ENCODE measurements at regions not wholly inside any gene's neighbourhood (a gene's known extent, or its start where the extent isn't known, plus 50 kb on each side); places are given as distances from the start of the nearest gene placed in this dataset.
"Not testable (repeated sequence)": the region's sequence is repeated elsewhere in the genome, so short reads cannot be mapped to it uniquely, and the experiment has no call there.

DNA sequence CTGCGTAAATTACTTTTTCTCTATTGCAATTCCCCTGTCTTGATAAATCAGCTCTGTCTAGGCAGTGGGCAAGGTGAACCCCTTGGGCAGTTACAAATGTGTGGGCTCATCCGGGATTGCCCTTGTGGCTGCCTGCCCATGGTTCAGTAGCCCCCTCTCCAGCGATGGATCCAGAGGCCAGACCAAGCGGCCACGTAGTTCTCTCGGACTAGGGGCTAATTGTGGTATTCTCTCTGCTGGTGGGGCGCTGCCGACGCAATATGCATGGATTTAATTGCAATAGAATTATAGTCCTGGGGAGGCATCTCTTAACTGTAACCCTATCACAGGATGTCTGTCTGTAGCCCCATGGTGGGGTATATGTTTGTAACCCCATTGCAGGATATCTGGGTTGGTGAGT lies 64.3 kb upstream of the UNC93A start:
- peak; percentile 12 for DNase-seq (ENCODE audit: low spot score)
- intact Hi-C loops (cut with DNase I): loop anchor here (10.0 kb wide), 1 partner anchor 58 kb away; no protein-coding TSS in a partner anchor

DNA sequence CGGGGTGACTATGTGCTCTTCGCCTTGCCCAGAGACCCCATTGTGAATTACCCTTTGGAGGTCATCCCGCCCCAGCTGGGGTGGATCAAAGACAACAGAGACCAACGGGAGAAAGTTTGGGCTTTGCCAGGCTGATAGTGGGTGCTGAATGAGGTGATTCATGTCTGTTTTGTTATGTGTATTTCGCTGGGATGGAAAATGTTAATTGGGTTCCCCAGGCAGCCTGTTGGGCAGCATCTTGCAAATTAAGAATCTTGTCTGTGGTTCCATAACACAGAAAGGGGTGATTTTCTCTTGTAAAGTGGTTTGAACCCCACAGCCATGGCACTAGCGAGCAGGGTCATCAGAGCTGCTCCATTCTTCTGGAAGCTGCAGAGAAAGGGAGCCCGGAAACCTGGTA lies 63.1 kb upstream of the UNC93A start:
- intact Hi-C loops (cut with DNase I): loop anchor here (10.0 kb wide), 1 partner anchor 57 kb away; no protein-coding TSS in a partner anchor
- peak; percentile 12 for DNase-seq (ENCODE audit: low spot score)

DNA sequence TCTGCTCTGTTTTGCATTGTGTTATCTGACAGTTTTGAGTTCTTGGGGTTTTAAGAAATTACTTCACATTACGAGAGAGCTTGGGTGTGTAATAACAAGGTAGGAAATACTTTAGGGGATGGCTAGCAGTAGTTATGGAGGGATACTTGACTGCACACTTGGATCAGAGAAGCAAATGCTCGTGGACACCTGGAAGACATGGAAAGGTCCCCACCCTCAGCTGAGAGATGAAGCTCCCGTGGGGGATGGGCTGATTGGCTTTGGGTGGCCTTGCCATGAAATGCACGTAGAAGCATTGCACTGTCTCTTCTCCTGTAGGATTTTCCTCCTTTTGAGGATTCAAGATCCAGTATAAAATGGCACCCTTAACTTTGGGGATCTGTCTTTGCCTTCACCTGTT lies 61.5 kb upstream of the UNC93A start:
- intact Hi-C loops (cut with DNase I): loop anchor here (10.0 kb wide), 1 partner anchor 55 kb away; no protein-coding TSS in a partner anchor

DNA sequence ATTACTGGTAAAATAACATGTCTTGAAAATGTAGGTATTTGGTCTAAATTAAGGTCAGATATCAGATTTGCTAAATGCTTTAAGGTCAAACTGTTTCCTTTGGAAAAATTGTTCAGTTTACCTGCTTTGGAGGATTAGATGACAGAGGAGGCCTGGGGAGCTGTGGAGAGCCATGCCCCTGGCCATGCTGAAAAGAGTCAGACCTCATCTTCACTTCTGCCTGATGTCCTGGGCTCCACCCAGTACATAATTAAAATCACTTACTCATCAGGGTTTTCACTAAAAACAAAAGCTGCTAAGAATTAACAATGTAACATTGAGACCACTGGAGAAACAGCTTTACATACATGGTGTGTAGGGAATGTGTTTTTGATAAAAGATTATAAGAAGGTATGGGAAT lies 60.8 kb upstream of the UNC93A start:
- intact Hi-C loops (cut with DNase I): no loop called here
- no peak for DNase-seq (ENCODE audit: low spot score)

More for the DNA sequence above, 61.5 kb upstream of the UNC93A start:
- no peak for DNase-seq (ENCODE audit: low spot score)

DNA sequence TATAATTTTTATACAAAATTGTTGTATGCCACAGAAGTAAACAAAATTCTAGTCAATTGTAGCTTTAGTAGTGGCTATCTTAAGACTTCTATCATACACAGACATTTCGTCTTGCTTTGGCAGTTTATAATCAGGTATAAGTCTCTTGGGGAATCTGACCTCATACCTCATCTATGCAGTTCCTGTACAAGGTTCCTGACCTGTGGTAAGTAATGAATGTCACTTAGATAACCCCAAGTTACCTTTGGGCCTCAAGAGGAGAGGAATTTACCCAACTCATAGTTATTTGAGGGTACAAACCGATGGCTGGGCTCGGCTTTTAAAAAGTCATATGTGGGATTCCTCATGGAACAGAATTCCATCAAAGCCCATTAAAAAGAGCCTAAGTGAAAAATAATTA lies 58.8 kb upstream of the UNC93A start:
- DNase-seq (ENCODE audit: low spot score): no peak
- intact Hi-C loops (cut with DNase I): no loop called here

DNA sequence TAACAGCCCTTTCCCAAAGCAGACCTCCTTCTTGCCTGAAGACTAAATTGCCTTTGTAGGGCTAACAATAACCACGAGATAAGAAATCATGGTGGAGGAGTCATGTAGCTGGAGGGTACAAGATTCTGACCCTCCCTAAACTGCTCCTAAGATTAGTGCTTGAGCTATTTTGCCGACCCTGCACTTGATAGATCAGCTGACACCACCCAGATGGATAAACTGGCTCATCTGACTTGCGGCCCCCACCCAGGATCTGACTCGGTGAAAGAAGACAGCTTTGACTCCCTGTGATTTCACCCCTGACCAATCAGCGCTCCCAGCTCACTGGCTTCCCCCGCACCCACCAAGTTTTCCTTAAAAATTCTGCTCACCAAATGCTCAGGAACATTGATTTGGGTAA lies 57.6 kb upstream of the UNC93A start:
- DNase-seq (ENCODE audit: low spot score): no peak
- intact Hi-C loops (cut with DNase I): no loop called here

DNA sequence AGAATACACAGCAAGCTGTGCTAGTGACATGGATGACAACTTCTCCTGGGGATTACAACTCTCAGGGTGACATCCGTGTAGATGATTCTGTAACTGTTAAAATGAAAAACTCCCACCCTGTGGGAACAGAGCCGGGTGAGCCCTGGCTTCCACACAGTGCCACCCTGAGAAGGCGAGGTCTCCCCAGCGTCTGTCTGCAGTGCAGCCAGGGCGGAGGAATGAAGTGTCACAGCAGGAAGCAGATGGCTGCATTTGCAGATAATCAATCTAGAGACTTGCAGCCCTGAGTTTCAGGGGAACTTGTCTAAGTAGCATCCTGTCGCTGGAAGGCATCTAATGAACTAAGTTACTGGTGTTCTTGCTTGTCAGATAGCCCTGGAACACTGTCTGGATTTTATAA lies 56.5 kb upstream of the UNC93A start:
- intact Hi-C loops (cut with DNase I); DNase-seq (ENCODE audit: low spot score): not testable (repeated sequence)

DNA sequence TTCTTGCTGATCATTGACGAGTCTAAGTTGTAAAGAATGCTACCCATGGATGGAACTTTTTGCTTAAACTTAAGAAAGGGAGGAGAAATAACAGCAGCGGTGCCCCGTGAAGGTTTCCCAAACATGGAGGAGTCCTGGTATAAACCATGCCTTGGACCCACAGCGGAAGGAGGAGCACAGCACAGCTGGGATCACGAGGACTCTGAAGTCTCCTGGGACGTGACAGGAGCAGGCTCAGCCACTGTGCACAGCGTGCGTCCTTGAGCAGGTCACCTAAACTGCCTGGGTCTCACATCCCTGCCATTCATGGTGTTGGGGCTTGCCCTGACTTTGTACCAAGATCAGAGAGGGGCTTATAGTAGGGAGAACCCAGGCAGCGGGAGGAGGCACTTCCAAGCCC lies 56.1 kb upstream of the UNC93A start:
- intact Hi-C loops (cut with DNase I): no loop called here
- DNase-seq (ENCODE audit: low spot score): no peak

DNA sequence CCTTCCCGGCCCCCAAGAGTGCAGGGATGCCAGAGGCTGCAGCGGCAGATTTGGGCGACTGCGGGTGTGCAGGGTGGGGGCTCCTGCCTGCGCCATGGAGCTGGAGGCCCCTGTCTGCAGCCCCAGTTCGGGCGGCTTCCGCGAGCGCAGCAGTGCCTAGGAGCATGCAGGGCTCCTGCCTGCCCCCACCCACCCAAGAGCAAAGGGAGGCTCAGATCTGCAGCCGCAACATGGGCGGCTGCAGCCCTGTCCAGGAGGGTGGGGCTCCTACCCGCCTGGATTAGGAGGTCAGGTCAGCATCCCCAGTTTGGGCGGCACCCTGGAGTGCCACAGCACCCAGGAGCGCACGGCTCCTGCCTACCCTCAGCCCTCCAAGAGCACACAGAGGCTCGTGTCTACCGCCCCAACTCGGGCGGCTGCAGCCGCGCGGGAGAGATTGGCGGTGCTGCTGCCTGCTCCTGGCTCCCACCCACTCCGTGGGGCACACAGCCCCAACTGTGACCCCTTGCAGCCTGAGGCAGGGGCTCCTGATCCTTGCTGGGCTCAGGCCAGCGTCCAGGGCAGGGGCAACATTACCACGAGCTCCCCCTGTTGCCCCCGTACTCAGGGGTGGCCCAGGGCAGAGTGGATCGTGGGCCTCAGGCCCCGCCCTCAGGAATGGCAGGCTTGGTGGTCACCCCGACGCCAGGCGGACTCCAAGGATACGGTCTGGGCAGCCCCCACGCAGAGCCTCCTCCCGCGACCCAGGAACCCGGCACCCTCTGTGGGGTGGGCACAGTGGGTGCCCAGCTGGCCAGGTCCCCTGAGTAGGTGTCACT lies 55.5 kb upstream of the UNC93A start:
- intact Hi-C loops (cut with DNase I): no loop called here
- no peak for DNase-seq (ENCODE audit: low spot score)

DNA sequence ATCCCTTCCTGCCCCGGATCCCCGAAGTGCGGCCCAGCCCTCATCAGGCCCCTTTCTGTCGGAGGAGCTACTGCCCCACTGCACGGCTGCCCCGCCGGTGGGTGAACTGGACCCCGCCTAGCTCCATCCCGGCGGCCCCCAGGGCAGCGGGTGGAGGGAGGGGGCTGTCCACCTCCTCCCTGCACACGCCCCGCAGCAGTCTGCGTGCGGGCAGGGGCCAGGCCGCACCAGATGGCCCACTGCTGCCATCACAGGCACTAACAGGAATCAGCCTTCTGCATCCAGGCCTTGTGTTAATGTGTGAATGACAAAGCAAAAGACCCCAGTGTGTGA lies 54.9 kb upstream of the UNC93A start:
- no peak for DNase-seq (ENCODE audit: low spot score)
- intact Hi-C loops (cut with DNase I): no loop called here

DNA sequence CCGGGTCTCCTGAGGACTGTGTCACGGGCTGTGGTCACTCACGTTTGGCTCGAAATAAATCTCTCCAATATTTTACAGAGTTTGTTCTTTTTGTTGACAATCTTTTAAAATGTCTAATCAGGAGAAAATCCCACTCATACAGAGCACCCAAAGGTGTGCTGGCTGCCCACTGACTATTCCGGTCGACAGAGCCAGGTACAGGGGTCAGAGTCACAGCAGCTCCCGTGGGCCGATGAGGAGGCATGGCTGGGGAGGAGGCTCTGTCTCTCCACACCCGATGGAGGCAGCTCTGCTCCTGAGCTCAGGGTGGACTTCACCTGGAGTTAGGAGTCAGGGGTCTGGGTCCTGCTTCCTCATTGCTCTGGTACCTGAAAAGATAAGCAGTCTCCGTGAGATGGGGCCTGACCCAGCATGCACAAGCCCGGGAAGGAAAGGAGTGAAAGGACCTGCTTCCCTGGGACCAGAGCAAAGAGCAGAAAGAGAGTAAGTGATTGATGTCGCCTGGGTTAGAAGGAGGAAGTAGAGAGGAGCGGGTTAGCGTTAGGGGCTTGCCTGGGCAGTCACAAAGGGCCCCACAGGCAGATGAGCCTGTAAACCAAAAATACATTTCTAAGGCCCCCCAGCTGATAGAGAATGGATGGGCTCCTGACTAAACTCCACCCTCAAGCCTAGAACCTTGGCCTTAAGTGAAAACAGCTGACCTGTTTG lies 53.5 kb upstream of the UNC93A start:
- DNase-seq (ENCODE audit: low spot score): no peak

DNA sequence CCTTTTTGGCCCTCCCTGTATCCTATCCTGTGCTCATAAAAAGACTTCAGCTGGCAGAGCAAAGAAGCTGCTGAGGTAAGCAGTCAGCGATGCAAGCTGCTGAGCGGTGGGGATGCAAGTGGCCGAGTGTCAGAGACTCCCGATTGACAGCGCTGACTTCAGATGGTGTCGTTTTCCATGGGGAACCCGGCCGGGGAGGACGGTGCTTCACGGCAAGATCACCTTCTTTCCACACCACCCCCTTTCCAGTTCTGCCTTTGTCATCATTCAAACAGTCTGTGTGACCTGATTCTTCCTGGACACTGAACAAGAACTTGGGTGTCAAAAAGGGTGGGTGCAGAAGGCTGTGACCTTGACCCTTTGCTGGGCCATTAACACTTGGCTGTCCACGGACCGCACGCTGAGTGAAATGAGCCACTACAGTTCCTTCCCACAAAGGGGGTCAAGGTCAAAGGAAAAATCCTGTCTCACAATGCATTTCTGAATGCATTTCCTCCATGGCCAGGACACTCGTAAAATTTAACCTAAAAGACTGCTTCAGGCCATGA lies 52.9 kb upstream of the UNC93A start:
- DNase-seq (ENCODE audit: low spot score): no peak
- intact Hi-C loops (cut with DNase I): no loop called here

More for the DNA sequence above, 53.5 kb upstream of the UNC93A start:
- intact Hi-C loops (cut with DNase I): no loop called here

DNA sequence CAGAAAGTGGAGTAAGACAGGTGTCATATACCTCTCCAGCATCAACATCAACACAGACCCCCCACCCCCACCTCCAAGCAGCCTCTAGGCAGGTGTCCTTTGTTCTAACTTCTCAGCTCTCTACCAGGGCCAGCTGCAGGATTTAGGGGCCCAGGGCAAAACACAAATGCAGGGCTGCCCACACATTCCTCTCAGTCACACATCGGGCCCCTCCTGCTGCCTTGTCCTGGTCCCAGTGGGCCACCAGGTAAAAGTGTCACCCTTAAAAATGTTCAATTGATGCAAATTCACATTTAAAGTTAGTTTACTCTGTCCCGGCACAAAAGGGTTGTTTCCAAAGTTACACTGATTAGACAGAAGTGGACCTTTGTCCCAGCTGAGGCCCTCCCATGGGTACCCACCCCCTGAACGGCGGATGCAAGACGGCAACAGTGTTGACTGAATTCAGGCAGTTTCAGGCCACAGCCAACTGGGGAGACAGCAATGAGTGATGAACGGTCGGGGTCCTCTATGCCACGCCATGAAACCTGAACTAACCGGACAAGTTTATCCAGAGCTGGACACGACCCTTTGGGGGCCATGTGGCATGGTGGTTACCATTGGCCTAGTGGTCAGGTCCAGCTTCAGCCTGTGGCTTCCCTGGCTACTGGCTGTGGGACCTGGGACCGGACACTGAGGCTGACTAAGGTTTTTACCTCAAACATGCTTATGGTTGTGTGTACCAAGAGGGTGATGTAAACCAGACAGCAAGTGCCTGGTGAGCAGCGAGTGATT lies 52.2 kb upstream of the UNC93A start:
- intact Hi-C loops (cut with DNase I): no loop called here
- DNase-seq (ENCODE audit: low spot score): no peak

DNA sequence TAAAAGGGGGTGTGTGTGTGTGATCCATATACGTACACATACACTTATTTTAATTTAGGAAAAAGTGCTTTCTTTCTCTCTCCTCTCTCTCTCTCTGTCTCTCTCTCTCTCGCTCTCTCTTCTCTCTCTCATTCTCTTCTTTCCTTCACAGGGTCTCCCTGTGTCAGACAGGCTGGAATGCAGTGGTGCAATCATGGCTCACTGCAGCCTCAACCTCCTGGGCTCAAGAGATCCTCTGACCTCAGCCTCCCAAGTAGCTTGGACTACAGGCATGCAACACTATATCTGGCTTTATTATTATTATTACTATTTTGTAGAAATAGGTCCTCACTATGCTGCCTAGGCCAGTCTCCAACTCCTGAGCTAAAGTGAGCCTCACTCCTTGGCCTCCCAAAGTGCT lies 51.6 kb upstream of the UNC93A start:
- DNase-seq (ENCODE audit: low spot score); intact Hi-C loops (cut with DNase I): not testable (repeated sequence)

DNA sequence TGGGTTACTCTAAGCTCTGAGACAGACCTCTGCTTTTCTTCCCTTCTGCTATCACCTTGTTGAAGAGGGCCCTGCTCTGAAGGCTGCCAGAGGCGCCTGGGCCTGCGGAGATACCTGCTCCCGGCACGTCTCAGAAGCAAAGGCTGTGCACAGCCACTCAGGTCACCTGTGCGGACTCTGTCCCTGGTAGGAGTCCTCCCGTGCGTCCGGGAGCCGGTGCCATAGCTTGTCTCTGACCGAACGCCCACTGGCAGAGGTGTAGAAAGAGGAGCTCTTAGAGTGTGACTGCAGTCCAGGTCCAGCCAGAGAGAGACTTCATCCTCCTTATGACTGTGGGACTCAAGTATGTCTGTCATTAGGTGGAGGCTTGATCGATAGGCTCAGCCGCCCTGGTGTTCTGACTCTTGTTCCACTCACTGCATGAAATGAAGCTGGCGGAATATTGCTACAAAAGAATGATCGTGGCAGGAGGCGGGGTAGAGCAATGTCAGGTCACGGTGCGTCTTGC lies 51.0 kb upstream of the UNC93A start:
- intact Hi-C loops (cut with DNase I): no loop called here
- DNase-seq (ENCODE audit: low spot score): no peak
